ENCODE measurements at regions not wholly inside any gene's neighbourhood (a gene's known extent, or its start where the extent isn't known, plus 50 kb on each side); places are given as distances from the start of the nearest gene placed in this dataset.

- no peak for TF ChIP-seq CTCF (conservative IDR thresholded peaks at IDR 0.05)
- TF ChIP-seq ZFX (IDR thresholded peaks at IDR 0.05): no peak
Observed at GRCh38 chr7:68107968-68108367, 1111.3 kb downstream of the TYW1 start.

Data from C4-2B (cell line).